ENCODE measurements at regions not wholly inside any gene's neighbourhood (a gene's known extent, or its start where the extent isn't known, plus 50 kb on each side); places are given as distances from the start of the nearest gene placed in this dataset.

GRCh38 chr2:10183146-10183675, 60.7 kb downstream of the RRM2 start:
- intact Hi-C loops (cut with micrococcal nuclease) = no loop called here
- DNase-seq (no peak), ATAC-seq (no peak)

- ATAC-seq (no peak), DNase-seq (no peak)
- intact Hi-C loops (cut with micrococcal nuclease) = no loop called here
These were observed 61.9 kb downstream of the RRM2 start for GRCh38 chr2:10184421-10184820.

DNA sequence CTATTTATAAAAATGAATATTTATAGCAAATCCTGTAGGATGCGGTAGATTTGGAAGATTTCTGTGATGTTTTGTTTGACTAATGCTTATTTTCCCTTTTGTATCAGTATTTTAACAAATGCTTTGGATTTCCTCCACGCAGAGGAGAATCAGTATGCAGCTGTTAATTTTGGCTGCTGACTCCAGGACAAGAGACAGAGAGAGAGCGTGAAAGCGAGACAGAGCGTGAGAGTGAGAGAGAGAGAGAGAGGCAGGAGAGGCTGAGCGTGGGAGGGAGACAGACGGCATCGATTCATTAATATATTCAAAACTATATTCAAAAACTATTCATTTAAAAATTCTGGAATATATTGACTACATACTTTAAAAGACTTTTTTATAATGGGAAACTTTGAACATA, 62.5 kb downstream of the RRM2 start:
- intact Hi-C loops (cut with micrococcal nuclease) = no loop called here

GRCh38 chr2:10185755-10186154, 63.2 kb downstream of the RRM2 start:
- ATAC-seq = no peak
- no peak for DNase-seq
- intact Hi-C loops (cut with micrococcal nuclease) = no loop called here

More for the DNA sequence above, 62.5 kb downstream of the RRM2 start:
- DNase-seq = no peak
- peak; percentile 85 for ATAC-seq

- intact Hi-C loops (cut with micrococcal nuclease) = no loop called here
- ATAC-seq = no peak
- no peak for DNase-seq
These were observed 64.5 kb downstream of the RRM2 start for GRCh38 chr2:10186868-10187535.

DNA sequence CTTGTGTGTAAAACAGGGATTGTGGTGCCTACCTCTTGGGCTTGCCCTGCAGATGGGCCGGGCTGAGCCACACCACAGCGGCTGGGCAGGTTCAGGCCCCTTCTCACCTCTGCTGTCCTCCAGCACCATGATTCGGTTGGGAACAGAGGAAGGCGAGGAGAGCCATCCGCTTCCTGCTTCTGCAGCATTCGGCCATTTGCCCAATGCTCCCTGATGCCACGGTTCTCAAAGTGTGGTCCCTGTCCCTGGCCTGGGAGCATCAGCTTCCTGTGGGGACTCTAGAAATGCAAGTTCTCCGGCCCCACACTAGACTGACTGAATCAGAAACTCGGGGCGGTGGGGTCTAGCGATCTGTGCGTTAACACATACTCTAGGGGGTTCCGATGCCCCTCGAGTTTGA, 65.1 kb downstream of the RRM2 start:
- intact Hi-C loops (cut with micrococcal nuclease) = no loop called here
- DNase-seq = no peak
- no peak for ATAC-seq

DNA sequence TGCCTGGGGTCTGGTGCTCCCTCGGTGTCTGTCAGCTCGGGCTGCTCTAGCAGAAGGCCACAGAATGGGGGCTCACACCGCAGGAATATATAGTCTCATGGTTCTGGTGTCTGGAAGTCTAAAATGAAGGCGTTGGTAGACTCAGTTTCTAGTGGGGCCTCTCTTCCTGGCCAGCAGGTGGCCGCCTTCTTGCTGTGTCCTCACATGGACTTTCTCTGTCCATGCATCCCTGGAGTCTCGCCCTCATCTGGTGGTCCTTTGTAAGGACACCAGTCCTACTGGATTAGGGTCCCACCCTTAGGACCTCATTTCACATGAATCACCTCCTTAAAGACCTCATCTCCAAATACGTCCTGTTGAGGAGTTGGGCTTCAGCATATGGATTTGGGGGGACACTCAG, 65.7 kb downstream of the RRM2 start:
- intact Hi-C loops (cut with micrococcal nuclease) = no loop called here
- ATAC-seq = no peak
- DNase-seq = no peak

- DNase-seq (no peak), ATAC-seq (no peak)
- intact Hi-C loops (cut with micrococcal nuclease) = no loop called here
These were observed 66.3 kb downstream of the RRM2 start for GRCh38 chr2:10188729-10189305.

- intact Hi-C loops (cut with micrococcal nuclease) = no loop called here
- DNase-seq (no peak), ATAC-seq (no peak)
These were observed 67.7 kb downstream of the RRM2 start for GRCh38 chr2:10190255-10190654.

DNA sequence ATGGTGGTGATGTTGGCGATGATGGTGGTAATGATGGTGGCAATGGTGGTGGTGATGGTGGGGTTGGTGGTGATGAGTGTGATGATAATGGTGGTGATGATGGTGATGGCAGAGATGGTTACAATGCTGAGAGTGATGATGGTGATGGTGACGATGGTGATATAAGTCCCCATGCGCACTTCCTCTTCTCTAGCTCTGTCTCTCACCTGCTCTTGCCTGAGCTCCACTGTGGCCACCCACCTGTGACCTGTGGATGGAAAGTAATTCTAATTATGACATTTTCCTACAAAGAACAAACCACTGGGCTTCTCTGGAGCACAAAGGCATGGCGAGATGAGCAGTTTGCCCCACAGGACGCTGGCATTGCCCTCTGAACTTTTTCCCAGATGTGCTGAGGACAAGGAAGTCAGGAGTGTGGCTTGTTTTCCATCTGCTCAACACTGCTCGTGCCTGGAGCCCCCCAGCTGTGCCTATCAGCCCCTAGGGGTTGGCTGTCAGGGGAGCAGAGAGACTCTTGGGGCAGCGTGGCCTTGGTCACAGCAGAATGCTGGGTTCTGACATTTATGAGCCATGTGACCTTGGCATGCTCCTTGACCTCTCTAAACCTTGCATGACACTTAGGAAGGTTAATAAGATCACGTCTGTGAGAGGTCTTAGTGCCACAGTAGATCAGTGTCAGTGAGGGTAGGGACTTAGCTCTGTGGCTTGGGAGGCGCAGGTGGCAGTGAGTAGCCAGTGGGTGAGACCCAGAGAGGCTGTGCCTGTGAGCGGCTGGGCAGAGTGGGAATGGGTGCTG, 68.4 kb downstream of the RRM2 start:
- ATAC-seq = no peak
- DNase-seq = no peak
- intact Hi-C loops (cut with micrococcal nuclease) = no loop called here

DNA sequence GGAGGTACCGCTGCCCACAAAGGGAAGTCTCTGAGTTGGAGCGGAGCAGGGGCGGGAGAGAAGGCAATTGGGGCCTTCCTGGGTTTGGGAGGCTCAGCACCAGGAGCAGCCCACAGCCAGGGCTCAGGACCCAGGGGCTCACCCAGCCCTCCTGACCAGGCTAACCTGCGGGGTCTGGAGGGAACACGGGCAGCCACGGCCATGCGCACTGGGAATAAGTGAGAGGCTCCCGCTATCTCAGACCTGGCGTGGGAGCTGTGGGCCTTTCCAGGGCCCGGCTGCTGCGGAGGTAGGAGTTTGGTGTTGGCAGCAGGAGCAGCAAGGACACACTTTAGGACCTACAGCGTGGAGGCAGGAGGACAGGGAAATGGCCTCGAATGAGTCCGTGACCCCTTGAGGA, 69.0 kb downstream of the RRM2 start:
- intact Hi-C loops (cut with micrococcal nuclease) = no loop called here
- DNase-seq = no peak
- no peak for ATAC-seq

GRCh38 chr2:10192392-10193015, 70.0 kb downstream of the RRM2 start:
- DNase-seq = no peak
- intact Hi-C loops (cut with micrococcal nuclease) = no loop called here
- ATAC-seq = no peak

GRCh38 chr2:10193276-10193795, 70.8 kb downstream of the RRM2 start:
- ATAC-seq = no peak
- intact Hi-C loops (cut with micrococcal nuclease) = no loop called here
- DNase-seq = no peak

GRCh38 chr2:10193851-10194820, 71.6 kb downstream of the RRM2 start:
- intact Hi-C loops (cut with micrococcal nuclease) = no loop called here
- no peak for DNase-seq
- no peak for ATAC-seq

GRCh38 chr2:10195278-10196109, 73.0 kb downstream of the RRM2 start:
- DNase-seq (no peak), ATAC-seq (no peak)
- intact Hi-C loops (cut with micrococcal nuclease) = no loop called here

DNA sequence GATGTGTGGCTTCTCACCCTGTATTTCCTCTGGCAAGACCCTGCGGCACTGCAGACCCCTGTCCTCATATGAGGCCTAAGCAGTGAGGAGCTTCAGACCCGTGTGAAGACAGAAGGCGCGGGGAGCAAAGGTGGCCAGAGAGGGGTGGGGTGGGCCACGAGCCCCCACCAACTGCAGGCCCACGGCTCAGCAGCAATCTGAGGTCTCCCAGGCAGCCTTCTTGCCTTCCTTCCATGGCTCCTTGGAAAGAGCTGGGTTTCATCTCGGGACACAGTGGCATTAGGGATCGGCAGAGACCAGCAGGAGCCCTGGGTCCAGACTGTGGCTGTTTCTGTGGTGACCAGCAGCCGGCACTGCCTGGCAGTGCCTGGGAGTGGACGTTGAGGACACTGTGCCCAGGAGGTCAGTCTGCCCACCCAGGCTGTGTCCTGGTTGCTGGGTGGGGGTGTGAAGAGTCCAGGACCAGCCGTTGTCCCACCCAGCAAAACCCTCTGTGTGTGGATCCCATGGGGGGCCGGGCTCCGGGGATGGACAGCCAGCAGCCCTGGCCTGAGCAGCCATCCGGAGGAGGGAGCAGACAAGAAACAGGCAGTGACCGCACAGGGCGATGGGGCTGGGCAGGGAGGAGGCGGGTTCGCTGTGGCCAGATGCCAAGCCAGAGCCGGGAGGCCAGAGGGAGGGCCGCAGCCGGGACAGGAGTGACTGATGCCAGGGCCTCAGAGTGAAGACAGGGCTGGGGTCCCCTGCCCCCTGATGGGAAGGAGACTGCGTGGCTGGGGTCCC, 73.8 kb downstream of the RRM2 start:
- ATAC-seq (no peak), DNase-seq (no peak)
- intact Hi-C loops (cut with micrococcal nuclease) = no loop called here
